ENCODE measurements at regions not wholly inside any gene's neighbourhood (a gene's known extent, or its start where the extent isn't known, plus 50 kb on each side); places are given as distances from the start of the nearest gene placed in this dataset.

- no peak for DNase-seq (ENCODE audit: low read depth, low spot score)
- Histone ChIP-seq H3K9me3 (replicated peaks; ENCODE audit: control insufficient read depth, insufficient read depth, low read length) (no peaks in the 10 kb centered on the region), H3K4me2 (ENCODE audit: insufficient read depth, low read length) (no peak overlapping the region), H3K27me3 (ENCODE audit: control insufficient read depth in 2 of 2, insufficient read depth in 2 of 2, low read length in 2 of 2) (no peaks in the 10 kb centered on the region), H2AFZ (ENCODE audit: low read depth, low read length) (no peak overlapping the region), H3K9me1 (replicated peaks; ENCODE audit: control insufficient read depth, extremely low read depth, insufficient read depth, low read length) (no peaks in the 10 kb centered on the region), H4K20me1 (replicated peaks; ENCODE audit: control insufficient read depth, extremely low read depth, insufficient read depth, low read length) (no peaks in the 10 kb centered on the region), H3K36me3 (ENCODE audit: control insufficient read depth in 2 of 2, extremely low read depth in 1 of 2, insufficient read depth in 2 of 2, low read length in 2 of 2) (no peaks in the 10 kb centered on the region), H3K9ac (replicated peaks; ENCODE audit: extremely low read depth, insufficient read depth, low read length) (no peak overlapping the region), H3K27ac (ENCODE audit: insufficient read depth, low read depth, low read length) (no peak overlapping the region), H3K4me1 (ENCODE audit: control insufficient read depth, extremely low read depth, insufficient read depth, low read length) (peaks cover 21% of the 10 kb centered on the region), H3K4me3 (replicated peaks in 1 of 3; ENCODE audit: insufficient read depth in 1 of 3, low read depth in 1 of 3, low read length in 3 of 3) (no peak overlapping the region), H3K79me2 (ENCODE audit: control insufficient read depth, insufficient read depth, low read length) (no peaks in the 10 kb centered on the region)
- intact Hi-C loops (cut with micrococcal nuclease) (loop anchor here (1.0 to 10.0 kb wide), 9 partner anchors 55 to 711 kb away; no protein-coding TSS in a partner anchor), dilution Hi-C loops (cut with MboI; ENCODE audit: extremely low pct_ligation_motif_present, low sequenced_read_pairs) (no loop called here)
- no peak for TF ChIP-seq EZH2 (IDR thresholded peaks at IDR 0.05; ENCODE audit: borderline replicate concordance, low read depth, low read length, severe bottlenecking)
- TF ChIP-seq GATA2 (IDR thresholded peaks at IDR 0.05; ENCODE audit: insufficient read depth, insufficient read length, low read depth, low read length) = no peak
- TF ChIP-seq POLR2A (IDR thresholded peaks at IDR 0.05; ENCODE audit: low read depth, low read length) = no peak
- TF ChIP-seq JUN (IDR thresholded peaks at IDR 0.05; ENCODE audit: borderline replicate concordance, insufficient read depth, insufficient read length, low read depth) = no peak
- TF ChIP-seq MAX (IDR thresholded peaks at IDR 0.05; ENCODE audit: insufficient read depth, insufficient read length) = no peak
- no peak for TF ChIP-seq POLR2AphosphoS5 (IDR thresholded peaks at IDR 0.05; ENCODE audit: insufficient read depth, low read depth, low read length)
- no peak for TF ChIP-seq FOS (IDR thresholded peaks at IDR 0.05; ENCODE audit: borderline replicate concordance, insufficient read depth, low read length)
- TF ChIP-seq, protein P1, sequence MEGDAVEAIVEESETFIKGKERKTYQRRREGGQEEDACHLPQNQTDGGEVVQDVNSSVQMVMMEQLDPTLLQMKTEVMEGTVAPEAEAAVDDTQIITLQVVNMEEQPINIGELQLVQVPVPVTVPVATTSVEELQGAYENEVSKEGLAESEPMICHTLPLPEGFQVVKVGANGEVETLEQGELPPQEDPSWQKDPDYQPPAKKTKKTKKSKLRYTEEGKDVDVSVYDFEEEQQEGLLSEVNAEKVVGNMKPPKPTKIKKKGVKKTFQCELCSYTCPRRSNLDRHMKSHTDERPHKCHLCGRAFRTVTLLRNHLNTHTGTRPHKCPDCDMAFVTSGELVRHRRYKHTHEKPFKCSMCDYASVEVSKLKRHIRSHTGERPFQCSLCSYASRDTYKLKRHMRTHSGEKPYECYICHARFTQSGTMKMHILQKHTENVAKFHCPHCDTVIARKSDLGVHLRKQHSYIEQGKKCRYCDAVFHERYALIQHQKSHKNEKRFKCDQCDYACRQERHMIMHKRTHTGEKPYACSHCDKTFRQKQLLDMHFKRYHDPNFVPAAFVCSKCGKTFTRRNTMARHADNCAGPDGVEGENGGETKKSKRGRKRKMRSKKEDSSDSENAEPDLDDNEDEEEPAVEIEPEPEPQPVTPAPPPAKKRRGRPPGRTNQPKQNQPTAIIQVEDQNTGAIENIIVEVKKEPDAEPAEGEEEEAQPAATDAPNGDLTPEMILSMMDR (IDR thresholded peaks at IDR 0.05; ENCODE audit: extremely low read depth in 1 of 2, insufficient read depth in 1 of 2, low read depth in 1 of 2, low read length in 2 of 2) = no peak
- TF ChIP-seq MYC (IDR thresholded peaks at IDR 0.05; ENCODE audit: low read depth, low read length) = no peak
- FAIRE-seq = no peak
- no TSS peak for BruUV-seq (replicated peaks)
- ChIA-PET POLR2A (interaction anchor here (0.5 kb wide), 1 partner anchor 140 kb away, joined by 4 read pairs; no protein-coding TSS in a partner anchor), CTCF (interaction anchor here (1.5 kb wide), 1 partner anchor 152 kb away, joined by 4 read pairs; no protein-coding TSS in a partner anchor)
These were observed 546.2 kb upstream of the ATP2B1 start for GRCh38 chr12:90254796-90255195.
